SK-N-SH (cell line): ENCODE measurements at regions not wholly inside any gene's neighbourhood (a gene's known extent, or its start where the extent isn't known, plus 50 kb on each side); places are given as distances from the start of the nearest gene placed in this dataset.

Source experiments
- CTCF ChIA-PET: fragments of 300-600, 350-600 bp; formaldehyde crosslinking; extraction: SDS; loops from one replicate; lab custom pipeline; 2021; lab: Yijun Ruan, JAX
- POLR2A ChIA-PET: fragments of 350-600 bp; sonication (Branson Sonifier 250); formaldehyde crosslinking; extraction: SDS; loops from one replicate; lab custom pipeline; 2020; ENCODE audit warnings: antibody characterized with exemption, inconsistent platforms; lab: Yijun Ruan, JAX
- DNase-seq: peaks from one replicate; pipeline ENCODE4 v3.0.0; 2012
- H2AFZ ChIP-seq: fragments of 200-600 bp; sonication (generic); 2 replicates; pipeline ENCODE4 v1.8.1; 2016; ENCODE audit warnings: antibody characterized with exemption, mild to moderate bottlenecking, low read depth
- H3F3A ChIP-seq: fragments of 200-600 bp; sonication (generic); replicated peaks from 2 replicates; pipeline ENCODE3; 2016; ENCODE audit warnings: antibody characterized with exemption, mild to moderate bottlenecking; ENCODE audit not compliant: insufficient read depth
- H3K27ac ChIP-seq, 2 experiments: fragments of 200-500 bp in 1 of 2; fragments of 200-600 bp in 1 of 2; sonication (Bioruptor generic) in 1 of 2; sonication (generic), shearing (Covaris generic) in 1 of 2; 2 replicates each; pipeline versions ENCODE4 v1.5.1 to v1.6.1; 2014 to 2016; ENCODE audit warnings: low read depth in 2 of 2, inconsistent platforms in 1 of 2, low read length in 1 of 2, mild to moderate bottlenecking in 1 of 2, mixed read lengths in 1 of 2
- H3K27me3 ChIP-seq: fragments of 200-600 bp; sonication (generic), shearing (Covaris generic); 2 replicates; pipeline ENCODE4 v1.6.1; 2016; ENCODE audit warnings: mixed run types; ENCODE audit not compliant: insufficient read depth
- H3K36me3 ChIP-seq, 2 experiments: fragments of 200-500 bp in 1 of 2; fragments of 200-600 bp in 1 of 2; sonication (Bioruptor generic) in 1 of 2; sonication (generic) in 1 of 2; replicated peaks in 1 of 2; 2 replicates each; pipeline versions ENCODE3 to v1.5.1; 2014 to 2016; ENCODE audit warnings: low read length in 1 of 2, mild to moderate bottlenecking in 1 of 2; ENCODE audit not compliant: insufficient read depth in 2 of 2, control insufficient read depth in 1 of 2
- H3K4me1 ChIP-seq, 2 experiments: fragments of 200-500 bp in 1 of 2; fragments of 200-600 bp in 1 of 2; sonication (Bioruptor generic) in 1 of 2; sonication (generic), shearing (Covaris generic) in 1 of 2; 2 replicates each; pipeline versions ENCODE4 v1.5.1 to v1.6.1; 2014 to 2016; ENCODE audit warnings: low read depth in 1 of 2, low read length in 1 of 2, mixed run types in 1 of 2; ENCODE audit not compliant: insufficient read depth in 2 of 2, control insufficient read depth in 1 of 2
- H3K4me2 ChIP-seq: fragments of 200-600 bp; sonication (generic), shearing (Covaris generic); 2 replicates; pipeline ENCODE4 v1.6.1; 2017; ENCODE audit warnings: mixed run types
- H3K4me3 ChIP-seq, 2 experiments: fragments of 200-500 bp in 1 of 2; fragments of 200-600 bp in 1 of 2; sonication (Bioruptor generic) in 1 of 2; sonication (generic), shearing (Covaris generic) in 1 of 2; 2 replicates each; pipeline versions ENCODE4 v1.5.1 to v1.8.1; 2014 to 2016; ENCODE audit warnings: low read depth in 2 of 2, inconsistent platforms in 1 of 2, low read length in 1 of 2, mild to moderate bottlenecking in 1 of 2, mixed read lengths in 1 of 2, moderate library complexity in 1 of 2
- H3K79me2 ChIP-seq: fragments of 200-600 bp; sonication (generic); 2 replicates; pipeline ENCODE4 v1.8.1; 2017; ENCODE audit warnings: mild to moderate bottlenecking; ENCODE audit not compliant: insufficient read depth
- H3K9ac ChIP-seq: fragments of 200-600 bp; sonication (generic); 2 replicates; pipeline ENCODE4 v1.6.1; 2017; ENCODE audit warnings: mixed run types
- H3K9me2 ChIP-seq: fragments of 200-600 bp; sonication (generic); 2 replicates; pipeline ENCODE4 v1.6.1; 2017; ENCODE audit warnings: mixed run types
- H3K9me3 ChIP-seq: fragments of 200-600 bp; sonication (generic); 2 replicates; pipeline ENCODE4 v1.6.1; 2017; ENCODE audit warnings: mixed run types, mild to moderate bottlenecking, moderate library complexity
- H4K20me1 ChIP-seq: fragments of 200-600 bp; sonication (generic); 2 replicates; pipeline ENCODE4 v1.6.1; 2017; ENCODE audit warnings: mild to moderate bottlenecking, mixed run types; ENCODE audit not compliant: insufficient read depth
- CHD2 ChIP-seq: fragments of 150-350 bp; IDR thresholded peaks from 2 replicates; pipeline ENCODE4 v1.6.1; 2018; ENCODE audit warnings: low read length; ENCODE audit not compliant: partially characterized antibody
- CTCF ChIP-seq: fragments of 200-600 bp; sonication (generic); IDR thresholded peaks from 2 replicates; pipeline ENCODE4 v1.6.1; 2017; ENCODE audit warnings: antibody characterized with exemption, mild to moderate bottlenecking, moderate library complexity
- EP300 ChIP-seq, 2 experiments: IDR thresholded peaks; 2 replicates each; pipeline versions ENCODE4 v1.4.0 to v1.6.1; 2012; ENCODE audit warnings: borderline replicate concordance in 1 of 2, low read depth in 1 of 2, low read length in 1 of 2
- EZH2phosphoT487 ChIP-seq: fragments of 200-600 bp; sonication (generic); IDR thresholded peaks from 2 replicates; pipeline ENCODE4 v1.6.1; 2017; ENCODE audit warnings: low read depth, mixed run types, mild to moderate bottlenecking, antibody characterized with exemption, moderate library complexity, borderline replicate concordance
- FOXJ3 ChIP-seq: sonication (generic); formaldehyde crosslinking; IDR thresholded peaks from 2 replicates; pipeline ENCODE4 v1.5.1; 2020; ENCODE audit warnings: mild to moderate bottlenecking, missing genetic modification reagents
- FOXM1 ChIP-seq: IDR thresholded peaks from 2 replicates; pipeline ENCODE4 v1.4.0; 2012; ENCODE audit warnings: low read depth, mild to moderate bottlenecking
- GABPA ChIP-seq: IDR thresholded peaks from 2 replicates; pipeline ENCODE4 v1.4.0; 2012; ENCODE audit warnings: low read depth, mild to moderate bottlenecking
- MXI1 ChIP-seq: IDR thresholded peaks from 2 replicates; pipeline ENCODE4 v1.6.1; 2012; ENCODE audit warnings: mild to moderate bottlenecking, low read depth, low read length, improper control_type of control experiment
- PBX3 ChIP-seq: IDR thresholded peaks from 2 replicates; pipeline ENCODE4; 2012
- RFX5 ChIP-seq: IDR thresholded peaks from 2 replicates; pipeline ENCODE4 v1.6.1; 2012; ENCODE audit warnings: mild to moderate bottlenecking, improper control_type of control experiment, low read length
- RXRA ChIP-seq: IDR thresholded peaks from 2 replicates; pipeline ENCODE4 v1.4.0; 2012; ENCODE audit warnings: low read depth, mild to moderate bottlenecking, borderline replicate concordance
- TEAD4 ChIP-seq: IDR thresholded peaks from 2 replicates; pipeline ENCODE4 v1.4.0; 2012; ENCODE audit warnings: mild to moderate bottlenecking, borderline replicate concordance; ENCODE audit not compliant: insufficient read depth
- YY1 ChIP-seq: IDR thresholded peaks from 2 replicates; pipeline ENCODE4 v1.4.0; 2012; ENCODE audit warnings: low read depth, mild to moderate bottlenecking
- ZBTB33 ChIP-seq: IDR thresholded peaks from 2 replicates; pipeline ENCODE4 v1.4.0; 2012; ENCODE audit warnings: low read depth, borderline replicate concordance
- WGBS: methylation state at CpG from one replicate; pipeline ENCODE4 v1.1.6; 2017; ENCODE audit warnings: low lambda C conversion rate; 5-methylcytosine and 5-hydroxymethylcytosine counted together
- TF ChIP-seq, protein P1 (sequence below): IDR thresholded peaks from 2 replicates; pipeline ENCODE4 v1.6.1; 2012; ENCODE audit warnings: mild to moderate bottlenecking, low read depth, low read length, moderate library complexity

- Histone ChIP-seq H3F3A (no peaks in the 10 kb centered on the region), H3K36me3 (no peaks in the 10 kb centered on the region), H4K20me1 (no peaks in the 10 kb centered on the region), H3K4me2 (no peak overlapping the region), H2AFZ (no peak overlapping the region), H3K4me3 (no peak overlapping the region), H3K9me2 (no peaks in the 10 kb centered on the region), H3K4me1 (no peaks in the 10 kb centered on the region), H3K27me3 (no peaks in the 10 kb centered on the region), H3K79me2 (no peaks in the 10 kb centered on the region), H3K27ac (no peak overlapping the region), H3K9me3 (no peaks in the 10 kb centered on the region), H3K9ac (no peak overlapping the region)
- WGBS, result 83% methylated on average over 4 of the region's 4 CpGs
- TF ChIP-seq RFX5 (no peak), TEAD4 (no peak), FOXJ3 (CRISPR knock-in tag) (no peak)
- TF ChIP-seq, protein P1, sequence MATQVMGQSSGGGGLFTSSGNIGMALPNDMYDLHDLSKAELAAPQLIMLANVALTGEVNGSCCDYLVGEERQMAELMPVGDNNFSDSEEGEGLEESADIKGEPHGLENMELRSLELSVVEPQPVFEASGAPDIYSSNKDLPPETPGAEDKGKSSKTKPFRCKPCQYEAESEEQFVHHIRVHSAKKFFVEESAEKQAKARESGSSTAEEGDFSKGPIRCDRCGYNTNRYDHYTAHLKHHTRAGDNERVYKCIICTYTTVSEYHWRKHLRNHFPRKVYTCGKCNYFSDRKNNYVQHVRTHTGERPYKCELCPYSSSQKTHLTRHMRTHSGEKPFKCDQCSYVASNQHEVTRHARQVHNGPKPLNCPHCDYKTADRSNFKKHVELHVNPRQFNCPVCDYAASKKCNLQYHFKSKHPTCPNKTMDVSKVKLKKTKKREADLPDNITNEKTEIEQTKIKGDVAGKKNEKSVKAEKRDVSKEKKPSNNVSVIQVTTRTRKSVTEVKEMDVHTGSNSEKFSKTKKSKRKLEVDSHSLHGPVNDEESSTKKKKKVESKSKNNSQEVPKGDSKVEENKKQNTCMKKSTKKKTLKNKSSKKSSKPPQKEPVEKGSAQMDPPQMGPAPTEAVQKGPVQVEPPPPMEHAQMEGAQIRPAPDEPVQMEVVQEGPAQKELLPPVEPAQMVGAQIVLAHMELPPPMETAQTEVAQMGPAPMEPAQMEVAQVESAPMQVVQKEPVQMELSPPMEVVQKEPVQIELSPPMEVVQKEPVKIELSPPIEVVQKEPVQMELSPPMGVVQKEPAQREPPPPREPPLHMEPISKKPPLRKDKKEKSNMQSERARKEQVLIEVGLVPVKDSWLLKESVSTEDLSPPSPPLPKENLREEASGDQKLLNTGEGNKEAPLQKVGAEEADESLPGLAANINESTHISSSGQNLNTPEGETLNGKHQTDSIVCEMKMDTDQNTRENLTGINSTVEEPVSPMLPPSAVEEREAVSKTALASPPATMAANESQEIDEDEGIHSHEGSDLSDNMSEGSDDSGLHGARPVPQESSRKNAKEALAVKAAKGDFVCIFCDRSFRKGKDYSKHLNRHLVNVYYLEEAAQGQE, result no peak
- no peak for DNase-seq
- ChIA-PET POLR2A (no interaction called here), CTCF (no interaction called here)
These were observed 2165.2 kb downstream of the PCDH9 start for GRCh38 chr13:65064967-65065366.

DNA sequence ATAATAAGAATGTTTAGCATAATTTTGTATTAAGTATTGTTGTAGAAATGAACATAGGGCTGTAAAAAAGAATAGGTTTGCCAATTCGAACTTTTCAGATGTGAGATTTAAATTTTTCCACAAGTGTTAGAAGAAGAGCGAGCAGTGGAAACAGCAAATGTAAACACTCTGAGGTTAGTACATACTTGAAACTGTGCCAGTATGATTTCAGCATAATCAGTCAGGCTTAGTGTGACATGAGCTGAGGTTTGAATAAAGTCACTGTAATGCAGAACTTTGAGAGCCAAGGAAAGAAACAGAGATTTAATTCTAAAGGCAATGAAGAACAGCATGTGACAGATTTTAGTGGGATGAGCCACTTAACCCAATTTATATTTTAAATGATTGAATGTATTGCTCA lies 2166.4 kb downstream of the PCDH9 start:
- no peaks in the 10 kb centered on the region for H3F3A ChIP-seq
- H3K27ac ChIP-seq, result no peak overlapping the region
- H3K9me2 ChIP-seq, result no peaks in the 10 kb centered on the region
- no peak overlapping the region for H3K4me2 ChIP-seq
- no peak overlapping the region for H3K4me3 ChIP-seq
- no peaks in the 10 kb centered on the region for H3K79me2 ChIP-seq
- H3K4me1 ChIP-seq, result no peaks in the 10 kb centered on the region
- ChIA-PET CTCF (no interaction called here), POLR2A (no interaction called here)
- TF ChIP-seq TEAD4 (no peak), RXRA (no peak), CTCF (no peak), CHD2 (no peak), EZH2phosphoT487 (no peak), ZBTB33 (no peak), GABPA (no peak), PBX3 (no peak), EP300 (IDR thresholded peaks at IDR 0.05; ENCODE audit: borderline replicate concordance in 1 of 2, low read depth in 1 of 2, low read length in 1 of 2) (no peak), FOXM1 (no peak), MXI1 (no peak), YY1 (no peak)
- TF ChIP-seq, protein P1, result no peak
- no peaks in the 10 kb centered on the region for H4K20me1 ChIP-seq
- no peak overlapping the region for H3K9ac ChIP-seq
- no peaks in the 10 kb centered on the region for H3K27me3 ChIP-seq
- no peaks in the 10 kb centered on the region for H3K36me3 ChIP-seq
- no peaks in the 10 kb centered on the region for H3K9me3 ChIP-seq
- DNase-seq, result no peak
- WGBS, result no CpG with 5 or more reads among the region's 2 CpGs
- H2AFZ ChIP-seq, result no peak overlapping the region
